SJSA1 (cell line): ENCODE measurements at regions not wholly inside any gene's neighbourhood (a gene's known extent, or its start where the extent isn't known, plus 50 kb on each side); places are given as distances from the start of the nearest gene placed in this dataset.

Experiments
- DNase-seq, 2 experiments: peaks; one replicate each; pipeline ENCODE4 v3.0.0-alpha.2; 2015 to 2020; ENCODE audit warnings: low spot score in 2 of 2, low read depth in 1 of 2
- H3K27ac ChIP-seq: fragments of 250-450 bp; sonication (Bioruptor Pico); 2 replicates; pipeline ENCODE4 v1.5.1; 2020; ENCODE audit warnings: mild to moderate bottlenecking, moderate library complexity
- H3K27me3 ChIP-seq: fragments of 250-450 bp; sonication (Bioruptor Pico); replicated peaks from 2 replicates; pipeline ENCODE4 v1.5.1; 2020; ENCODE audit warnings: mild to moderate bottlenecking, moderate library complexity
- H3K36me3 ChIP-seq: fragments of 250-450 bp; sonication (Bioruptor Pico); 2 replicates; pipeline ENCODE4 v1.5.1; 2020; ENCODE audit warnings: mild to moderate bottlenecking
- H3K4me1 ChIP-seq: fragments of 250-450 bp; sonication (Bioruptor Pico); replicated peaks from 2 replicates; pipeline ENCODE4 v1.6.1; 2021; ENCODE audit warnings: mild to moderate bottlenecking
- H3K4me3 ChIP-seq: fragments of 250-450 bp; sonication (Bioruptor Pico); 2 replicates; pipeline ENCODE4 v1.5.1; 2020; ENCODE audit warnings: mild to moderate bottlenecking
- H3K9me3 ChIP-seq: fragments of 250-450 bp; sonication (Bioruptor Pico); replicated peaks from 2 replicates; pipeline ENCODE4 v1.5.1; 2020; ENCODE audit warnings: mild to moderate bottlenecking

DNA sequence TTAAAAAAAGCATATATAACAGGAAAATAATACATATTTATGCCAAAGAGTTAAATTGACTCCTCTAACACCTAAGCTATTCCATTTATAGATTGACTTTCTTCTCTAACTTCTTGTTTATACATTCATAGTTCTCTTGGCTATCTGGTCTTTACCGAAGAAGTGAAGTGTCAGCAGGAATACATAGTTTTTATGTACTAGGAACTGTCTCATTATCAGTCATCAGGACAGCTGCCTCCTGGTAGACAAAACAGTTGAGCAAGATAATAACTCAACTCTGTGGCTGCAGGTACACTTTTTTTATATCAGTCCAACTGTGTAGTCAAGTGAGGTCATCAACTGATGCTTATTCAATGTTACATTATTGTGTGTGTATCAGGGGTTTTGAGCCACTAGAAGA is 1436.0 kb upstream of the NUDT12 start:
- Histone ChIP-seq H3K4me1 (no peaks in the 10 kb centered on the region), H3K27ac (no peak overlapping the region), H3K27me3 (no peaks in the 10 kb centered on the region), H3K4me3 (no peak overlapping the region), H3K36me3 (no peaks in the 10 kb centered on the region), H3K9me3 (peaks cover 6% of the 10 kb centered on the region; the same call in 1 of the 2 replicates)
- DNase-seq: no peak

GRCh38 chr5:104998169-104998568 is 1435.6 kb upstream of the NUDT12 start:
- Histone ChIP-seq H3K27ac (no peak overlapping the region), H3K27me3 (no peaks in the 10 kb centered on the region), H3K4me1 (no peaks in the 10 kb centered on the region), H3K4me3 (no peak overlapping the region), H3K36me3 (no peaks in the 10 kb centered on the region), H3K9me3 (peaks cover 6% of the 10 kb centered on the region; the same call in 1 of the 2 replicates)
- no peak for DNase-seq

DNA sequence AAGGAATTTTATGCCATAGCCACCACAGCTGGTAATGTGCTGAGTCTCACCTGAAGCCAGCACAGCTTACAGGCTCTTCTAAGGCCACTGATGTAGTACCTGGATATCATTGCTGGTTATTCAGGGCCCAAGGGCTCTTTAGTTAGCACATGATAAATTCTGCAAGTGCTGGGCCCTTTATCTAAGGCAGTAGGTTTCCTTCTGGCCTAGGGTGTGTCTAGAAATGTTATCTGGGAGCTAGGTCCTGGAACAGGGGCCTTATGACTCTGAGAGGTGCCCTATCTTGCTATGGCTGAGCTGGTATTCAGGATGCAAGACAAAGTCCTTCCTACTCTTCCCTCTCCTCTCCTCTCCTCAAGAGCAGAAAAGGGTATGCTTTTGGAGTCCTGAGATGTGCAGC is 1424.5 kb upstream of the NUDT12 start:
- Histone ChIP-seq H3K4me1 (no peaks in the 10 kb centered on the region), H3K27me3 (no peaks in the 10 kb centered on the region), H3K27ac (no peak overlapping the region), H3K4me3 (no peak overlapping the region), H3K9me3 (no peaks in the 10 kb centered on the region; the same call in none of the 2 replicates), H3K36me3 (no peaks in the 10 kb centered on the region)
- DNase-seq: no peak

DNA sequence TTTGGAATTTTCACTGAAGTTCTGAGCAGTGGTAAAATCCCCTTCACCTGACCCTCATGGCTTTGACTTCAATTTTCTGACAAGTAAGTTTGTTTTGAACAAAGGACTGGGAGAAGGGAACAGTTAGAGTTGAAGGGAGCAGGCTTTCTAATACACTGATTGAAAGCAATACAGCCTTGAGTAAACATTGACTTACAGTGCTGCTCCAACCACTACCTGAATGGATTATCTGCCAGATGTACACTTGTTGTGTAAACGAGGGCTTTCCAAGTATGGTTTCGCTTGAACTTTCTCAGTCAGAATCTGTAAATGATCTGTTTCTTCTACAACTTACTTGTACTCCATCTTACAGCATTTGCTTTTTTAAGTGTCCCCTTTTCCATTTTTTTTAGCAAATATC is 1414.9 kb upstream of the NUDT12 start:
- no peak for DNase-seq
- Histone ChIP-seq H3K4me1 (no peaks in the 10 kb centered on the region), H3K9me3 (no peaks in the 10 kb centered on the region; the same call in 1 of the 2 replicates), H3K27ac (no peak overlapping the region), H3K36me3 (no peaks in the 10 kb centered on the region), H3K27me3 (no peaks in the 10 kb centered on the region), H3K4me3 (no peak overlapping the region)

DNA sequence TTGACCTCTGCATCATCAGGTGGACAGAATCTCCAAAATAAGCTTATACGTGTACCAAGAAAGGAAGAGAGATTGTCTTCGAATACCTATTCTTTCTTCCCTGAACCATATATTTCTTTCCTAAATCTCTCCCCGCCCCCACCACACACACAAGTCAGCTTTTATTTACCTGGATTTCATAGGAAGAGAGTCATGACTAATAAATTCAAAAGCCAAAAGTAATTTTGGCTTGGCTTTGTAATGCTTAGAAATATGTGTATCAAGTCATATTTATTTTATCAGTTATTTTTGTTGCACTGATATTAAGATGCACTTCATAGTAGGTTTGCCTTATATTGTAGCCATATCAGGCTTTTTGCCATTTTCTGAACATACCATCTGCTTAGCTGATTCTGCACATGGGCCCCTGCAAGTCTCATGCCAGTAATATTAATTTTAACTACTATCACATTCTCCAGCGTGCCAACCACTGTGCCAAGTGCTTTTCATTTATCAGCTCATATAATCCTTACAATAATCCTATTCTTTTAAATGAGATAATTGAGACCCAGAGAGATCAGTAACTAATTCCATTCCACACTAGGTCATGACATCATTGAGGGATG is 1405.3 kb upstream of the NUDT12 start:
- H3K4me3 ChIP-seq: no peak overlapping the region
- no peaks in the 10 kb centered on the region for H3K36me3 ChIP-seq
- H3K9me3 ChIP-seq: no peaks in the 10 kb centered on the region
- no peaks in the 10 kb centered on the region for H3K4me1 ChIP-seq
- DNase-seq: no peak
- no peak overlapping the region for H3K27ac ChIP-seq
- H3K27me3 ChIP-seq: no peaks in the 10 kb centered on the region

GRCh38 chr5:104965006-104965405 is 1402.4 kb upstream of the NUDT12 start:
- Histone ChIP-seq H3K4me1 (no peaks in the 10 kb centered on the region), H3K9me3 (no peaks in the 10 kb centered on the region; the same call in 1 of the 2 replicates), H3K27ac (no peak overlapping the region), H3K4me3 (no peak overlapping the region), H3K36me3 (no peaks in the 10 kb centered on the region), H3K27me3 (no peaks in the 10 kb centered on the region)
- no peak for DNase-seq

GRCh38 chr5:104955479-104955878 is 1392.9 kb upstream of the NUDT12 start:
- no peaks in the 10 kb centered on the region for H3K27me3 ChIP-seq
- no peak overlapping the region for H3K27ac ChIP-seq
- H3K4me3 ChIP-seq: no peak overlapping the region
- H3K36me3 ChIP-seq: no peaks in the 10 kb centered on the region
- no peak for DNase-seq
- no peaks in the 10 kb centered on the region for H3K4me1 ChIP-seq
- peaks cover 15% of the 10 kb centered on the region; the same call in 1 of the 2 replicates for H3K9me3 ChIP-seq

DNA sequence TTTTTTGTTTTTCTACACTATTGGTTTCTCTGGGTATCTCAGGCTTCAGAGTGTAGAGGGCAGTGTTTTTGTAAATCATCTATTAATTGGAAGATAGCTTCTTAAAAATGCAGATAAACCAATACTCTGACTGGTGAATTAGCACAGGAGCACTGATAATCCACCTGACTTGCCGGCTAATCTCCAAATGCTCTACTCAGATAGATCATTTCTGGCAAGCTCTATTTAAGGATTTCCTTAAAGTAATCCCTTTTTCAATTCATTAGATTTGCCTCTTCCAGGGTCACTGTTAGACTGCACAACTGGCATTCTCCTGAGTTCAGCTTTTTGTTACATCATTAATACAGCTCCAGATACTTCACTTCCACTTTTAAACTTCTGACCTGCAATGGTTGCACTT is 1390.3 kb upstream of the NUDT12 start:
- no peak for DNase-seq
- no peak overlapping the region for H3K27ac ChIP-seq
- no peaks in the 10 kb centered on the region for H3K4me1 ChIP-seq
- no peak overlapping the region for H3K4me3 ChIP-seq
- H3K36me3 ChIP-seq: no peaks in the 10 kb centered on the region
- H3K9me3 ChIP-seq: peaks cover 12% of the 10 kb centered on the region; the same call in 1 of the 2 replicates
- H3K27me3 ChIP-seq: no peaks in the 10 kb centered on the region

GRCh38 chr5:104951829-104952228 is 1389.2 kb upstream of the NUDT12 start:
- H3K27me3 ChIP-seq: no peaks in the 10 kb centered on the region
- 0 out of 2 replicates have a peak, but pooled peaks cover 12% of the 10 kb centered on the region for H3K9me3 ChIP-seq
- no peaks in the 10 kb centered on the region for H3K36me3 ChIP-seq
- no peak for DNase-seq
- no peaks in the 10 kb centered on the region for H3K4me1 ChIP-seq
- H3K4me3 ChIP-seq: no peak overlapping the region
- no peak overlapping the region for H3K27ac ChIP-seq

GRCh38 chr5:104947076-104947475 is 1384.5 kb upstream of the NUDT12 start:
- Histone ChIP-seq H3K27me3 (no peaks in the 10 kb centered on the region), H3K4me1 (no peaks in the 10 kb centered on the region), H3K4me3 (no peak overlapping the region), H3K9me3 (0 out of 2 replicates have a peak, but pooled peaks cover 9% of the 10 kb centered on the region), H3K27ac (no peak overlapping the region), H3K36me3 (no peaks in the 10 kb centered on the region)
- no peak for DNase-seq

GRCh38 chr5:104942735-104943134 is 1380.1 kb upstream of the NUDT12 start:
- H3K27ac ChIP-seq: no peak overlapping the region
- H3K36me3 ChIP-seq: no peaks in the 10 kb centered on the region
- H3K4me3 ChIP-seq: no peak overlapping the region
- H3K9me3 ChIP-seq: no peaks in the 10 kb centered on the region
- H3K27me3 ChIP-seq: no peaks in the 10 kb centered on the region
- no peaks in the 10 kb centered on the region for H3K4me1 ChIP-seq
- no peak for DNase-seq

DNA sequence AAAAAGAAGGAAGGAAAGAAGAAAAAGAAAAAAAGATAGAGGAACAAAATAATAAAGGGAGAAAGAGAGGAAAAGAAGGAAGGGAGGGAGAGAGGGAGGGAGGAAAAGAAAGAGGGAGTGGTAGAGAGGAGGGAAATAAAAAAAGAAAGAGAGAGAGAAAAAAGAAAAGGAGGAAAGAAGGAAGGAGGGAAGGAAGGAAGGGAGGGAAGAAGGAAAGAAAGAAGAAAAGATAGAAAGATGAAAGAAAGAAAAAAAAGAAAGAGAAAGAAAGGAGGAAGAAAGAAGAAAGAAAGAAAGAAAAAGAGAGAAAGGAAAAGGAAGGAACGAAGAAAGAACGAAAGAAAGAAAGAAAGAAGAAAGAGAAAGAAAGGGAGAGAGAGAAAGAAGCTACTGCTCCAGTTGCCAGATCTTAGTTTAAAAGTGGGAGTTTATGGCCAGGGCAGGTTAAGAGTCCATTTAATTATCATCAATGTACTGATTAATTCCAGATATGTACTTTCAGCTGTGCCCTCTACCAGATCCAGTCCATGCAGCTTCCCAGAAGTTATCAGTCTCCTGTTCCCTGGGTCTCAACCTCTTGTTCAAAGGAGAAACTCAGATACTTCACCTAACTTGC is 1378.5 kb upstream of the NUDT12 start:
- Histone ChIP-seq H3K4me3 (no peak overlapping the region), H3K36me3 (no peaks in the 10 kb centered on the region), H3K4me1 (no peaks in the 10 kb centered on the region), H3K27me3 (no peaks in the 10 kb centered on the region), H3K27ac (no peak overlapping the region), H3K9me3 (no peaks in the 10 kb centered on the region)
- DNase-seq: no peak

- no peaks in the 10 kb centered on the region for H3K9me3 ChIP-seq
- H3K36me3 ChIP-seq: no peaks in the 10 kb centered on the region
- no peak overlapping the region for H3K27ac ChIP-seq
- no peaks in the 10 kb centered on the region for H3K4me1 ChIP-seq
- no peaks in the 10 kb centered on the region for H3K27me3 ChIP-seq
- no peak overlapping the region for H3K4me3 ChIP-seq
- DNase-seq: no peak
Measured at GRCh38 chr5:104937598-104937997, 1375.0 kb upstream of the NUDT12 start.

- no peak for DNase-seq
- Histone ChIP-seq H3K36me3 (no peaks in the 10 kb centered on the region), H3K4me1 (no peaks in the 10 kb centered on the region), H3K4me3 (no peak overlapping the region), H3K27me3 (no peaks in the 10 kb centered on the region), H3K9me3 (no peaks in the 10 kb centered on the region), H3K27ac (no peak overlapping the region)
Measured at GRCh38 chr5:104932431-104932830, 1369.8 kb upstream of the NUDT12 start.
